Skin epidermis (tissue), 12 donors: ENCODE measurements at regions not wholly inside any gene's neighbourhood (a gene's known extent, or its start where the extent isn't known, plus 50 kb on each side); places are given as distances from the start of the nearest gene placed in this dataset.

ENCODE experiments used
- H3K27ac ChIP-seq, 21 experiments: fragments of 200-600 bp; sonication (generic) in 11 of 21; one replicate each; pipeline ENCODE4 v1.5.0; 2020; ENCODE audit warnings: mild to moderate bottlenecking in 3 of 21, inconsistent platforms in 2 of 21, moderate library complexity in 2 of 21
- H3K4me3 ChIP-seq, 7 experiments: fragments of 200-600 bp; sonication (generic) in 2 of 7; one replicate each; pipeline ENCODE4 v1.5.0; 2020; ENCODE audit warnings: inconsistent platforms in 2 of 7, mild to moderate bottlenecking in 2 of 7, moderate library complexity in 1 of 7

DNA sequence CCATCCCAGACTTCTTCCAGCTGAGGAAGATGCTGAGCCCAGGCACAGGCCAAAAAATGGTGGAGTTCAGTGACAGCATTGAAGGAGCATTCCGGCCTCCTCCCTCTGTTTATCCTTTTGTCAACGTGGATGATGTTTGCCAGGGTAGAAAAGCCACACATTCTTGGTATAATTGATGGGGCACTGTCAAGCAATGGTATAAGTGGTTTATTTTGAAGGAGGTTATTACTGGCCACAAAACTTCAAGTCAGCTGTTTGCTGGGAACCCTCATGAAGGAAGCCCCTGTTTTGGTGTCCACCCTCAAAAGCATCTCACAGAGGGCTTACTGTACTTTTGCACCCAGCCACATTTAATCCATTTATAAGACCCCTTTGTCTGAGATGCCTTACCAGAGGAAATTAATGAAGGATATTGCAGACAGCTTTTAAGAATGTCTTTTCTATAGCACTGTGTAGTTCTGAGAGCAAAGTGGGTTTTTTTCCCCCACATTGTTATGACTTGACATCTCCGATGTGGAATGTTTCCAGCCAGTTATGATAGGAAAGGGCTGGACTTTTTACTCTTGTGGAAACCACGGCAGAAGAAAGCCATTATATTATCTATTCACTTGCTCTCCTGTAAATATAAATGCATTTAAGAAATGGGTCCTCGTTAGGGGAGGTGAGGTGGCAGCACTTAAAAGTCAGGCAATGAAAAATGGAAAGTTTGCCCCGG, 95.5 kb upstream of the SPATA31D4 start:
- Histone ChIP-seq H3K27ac (peak overlapping the region in 1 of 21 experiments; percentile 64), H3K4me3 (no peak overlapping the region)

- Histone ChIP-seq H3K27ac (peak overlapping the region in 1 of 21 experiments; percentile 4), H3K4me3 (no peak overlapping the region)
Observed at GRCh38 chr9:81833563-81834345, 94.5 kb upstream of the SPATA31D4 start.

GRCh38 chr9:81841333-81841732, 86.9 kb upstream of the SPATA31D4 start:
- no peak overlapping the region for H3K4me3 ChIP-seq
- no peak overlapping the region for H3K27ac ChIP-seq

- Histone ChIP-seq H3K4me3 (no peak overlapping the region), H3K27ac (no peak overlapping the region)
Observed at GRCh38 chr9:81844131-81844567, 84.1 kb upstream of the SPATA31D4 start.

DNA sequence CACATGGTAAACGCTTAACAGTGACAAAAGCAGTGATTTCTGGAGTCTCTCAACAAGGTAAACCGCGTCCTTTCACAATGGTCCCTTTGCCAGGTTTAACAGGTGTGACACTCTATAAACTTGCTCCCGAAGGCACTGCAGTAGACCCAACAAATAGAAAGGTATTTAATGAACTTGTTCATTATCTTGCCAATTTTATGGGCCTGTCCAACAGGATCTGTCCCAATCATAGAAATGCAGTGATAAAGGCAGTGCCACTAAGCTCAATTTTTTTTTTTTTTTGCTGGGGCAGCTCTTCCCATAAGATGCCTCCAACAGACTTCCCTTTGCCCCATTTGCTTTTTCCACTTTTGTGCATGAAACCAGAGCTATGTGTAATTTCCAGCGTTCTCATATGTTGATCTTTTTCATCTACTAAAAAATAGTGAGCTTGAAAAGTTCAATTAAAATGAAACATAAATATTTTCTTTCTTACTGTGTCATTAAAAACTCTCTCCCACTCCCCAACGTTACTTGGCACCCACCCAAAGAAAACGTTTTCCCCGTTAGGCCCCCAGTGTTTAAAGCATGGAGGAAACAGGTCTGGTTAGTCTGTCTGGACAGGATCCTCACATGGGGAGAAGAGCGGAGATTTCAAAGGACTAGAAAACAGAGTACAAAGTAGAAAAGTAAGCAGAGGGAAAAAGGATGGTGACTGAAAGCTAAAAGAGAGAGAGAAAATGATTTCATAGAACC, 80.9 kb upstream of the SPATA31D4 start:
- H3K4me3 ChIP-seq = no peak overlapping the region
- H3K27ac ChIP-seq = no peak overlapping the region

DNA sequence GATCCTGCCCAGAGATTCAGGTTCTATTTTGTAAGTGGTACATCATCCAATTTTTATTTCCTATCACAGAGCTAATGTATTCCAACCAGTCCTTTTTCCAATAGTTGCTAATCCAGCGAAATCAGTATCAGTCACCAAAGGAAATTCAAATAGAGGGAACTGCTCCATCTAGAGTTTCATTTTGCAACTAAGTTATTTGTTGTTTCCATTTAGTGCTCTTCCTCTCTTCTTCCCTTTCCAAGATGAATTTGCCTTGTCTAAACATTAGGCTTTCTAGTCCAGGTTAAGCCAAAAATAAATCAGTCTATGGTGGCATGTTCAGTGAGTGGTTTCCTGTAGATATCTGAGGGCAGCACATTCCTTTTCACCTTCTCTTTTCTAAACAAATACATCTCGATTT, 79.8 kb upstream of the SPATA31D4 start:
- Histone ChIP-seq H3K27ac (no peak overlapping the region), H3K4me3 (no peak overlapping the region)

GRCh38 chr9:81849631-81850259, 78.5 kb upstream of the SPATA31D4 start:
- Histone ChIP-seq H3K27ac (no peak overlapping the region), H3K4me3 (no peak overlapping the region)

GRCh38 chr9:81850724-81851123, 77.5 kb upstream of the SPATA31D4 start:
- Histone ChIP-seq H3K4me3 (no peak overlapping the region), H3K27ac (no peak overlapping the region)

GRCh38 chr9:81851340-81851739, 76.9 kb upstream of the SPATA31D4 start:
- H3K27ac ChIP-seq = no peak overlapping the region
- no peak overlapping the region for H3K4me3 ChIP-seq

GRCh38 chr9:81852820-81853219, 75.4 kb upstream of the SPATA31D4 start:
- H3K27ac ChIP-seq = no peak overlapping the region
- H3K4me3 ChIP-seq = no peak overlapping the region

DNA sequence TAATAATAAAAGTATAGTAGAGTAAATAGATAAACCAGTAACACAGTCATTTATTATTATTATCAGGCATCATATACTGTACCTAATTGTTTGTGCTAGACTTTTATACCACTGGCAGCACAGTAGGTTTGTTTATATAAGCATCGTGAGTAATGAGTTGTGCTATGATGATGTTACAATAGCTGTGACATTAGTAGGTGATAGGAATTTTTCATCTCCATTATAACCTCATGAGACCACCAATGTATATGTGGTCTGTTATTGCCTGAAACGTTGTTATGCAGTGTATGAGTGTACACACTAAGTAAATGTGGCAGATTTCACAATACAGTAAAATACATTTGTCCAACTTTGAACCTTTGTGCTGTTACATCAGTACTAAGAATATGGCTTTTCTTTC, 72.7 kb upstream of the SPATA31D4 start:
- no peak overlapping the region for H3K4me3 ChIP-seq

DNA sequence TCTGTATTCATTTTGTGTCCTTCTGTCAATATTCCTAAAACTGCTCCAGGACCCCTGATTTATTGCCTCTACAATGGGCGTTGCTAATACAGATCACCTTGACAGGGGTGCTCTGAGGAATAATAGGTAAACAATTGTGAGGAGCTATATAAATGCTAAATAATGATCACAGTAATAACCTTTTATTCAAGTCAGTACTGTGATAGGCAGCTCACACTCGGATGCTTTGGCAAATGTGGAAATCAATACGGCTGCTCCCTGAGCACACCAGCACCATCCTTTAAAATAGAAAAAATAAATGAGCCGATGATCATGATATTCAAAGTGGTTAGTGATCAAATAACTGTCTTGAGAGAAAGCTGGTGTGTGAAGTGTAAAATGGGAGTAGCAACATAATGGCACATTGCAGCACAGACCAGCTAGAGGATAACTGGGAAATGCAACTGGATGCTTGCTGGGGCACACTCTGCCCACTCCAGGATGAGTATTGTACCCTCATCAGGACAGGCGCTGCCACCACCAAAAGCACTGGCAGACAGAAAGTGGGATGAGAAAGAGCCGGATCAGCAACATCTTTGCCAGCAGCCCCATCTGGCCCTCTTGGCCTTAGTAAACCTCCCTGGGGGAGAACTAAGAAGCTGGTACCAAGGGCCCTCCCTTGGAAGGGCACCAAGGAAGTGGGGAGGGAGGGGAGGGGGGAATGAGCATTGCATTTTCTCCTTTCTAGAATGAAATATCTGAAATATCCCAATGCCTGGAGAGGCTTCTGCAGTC, 69.4 kb upstream of the SPATA31D4 start:
- Histone ChIP-seq H3K27ac (no peak overlapping the region), H3K4me3 (no peak overlapping the region)

More for the DNA sequence above, 72.7 kb upstream of the SPATA31D4 start:
- no peak overlapping the region for H3K27ac ChIP-seq

- no peak overlapping the region for H3K4me3 ChIP-seq
- no peak overlapping the region for H3K27ac ChIP-seq
Observed at GRCh38 chr9:81860581-81860980, 67.6 kb upstream of the SPATA31D4 start.

DNA sequence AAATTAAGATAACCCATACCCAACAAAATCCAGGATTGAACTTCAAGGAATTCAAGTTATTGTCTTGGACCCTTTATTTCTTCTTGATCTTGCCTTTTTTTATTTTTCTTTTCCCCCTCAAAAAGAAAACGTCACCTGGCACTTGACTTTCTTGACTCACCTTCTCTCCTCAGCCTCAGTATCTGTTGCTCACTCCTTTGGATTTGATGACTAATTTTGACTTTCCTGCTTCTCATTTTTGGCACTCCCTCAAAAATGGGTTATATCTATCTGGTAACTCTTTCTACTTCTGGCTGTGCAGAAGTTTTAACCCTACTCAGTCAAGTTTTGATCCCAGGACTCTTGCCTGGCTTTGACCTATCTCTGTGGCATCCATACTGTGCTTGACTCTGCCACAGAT, 66.6 kb upstream of the SPATA31D4 start:
- Histone ChIP-seq H3K4me3 (no peak overlapping the region), H3K27ac (no peak overlapping the region)

DNA sequence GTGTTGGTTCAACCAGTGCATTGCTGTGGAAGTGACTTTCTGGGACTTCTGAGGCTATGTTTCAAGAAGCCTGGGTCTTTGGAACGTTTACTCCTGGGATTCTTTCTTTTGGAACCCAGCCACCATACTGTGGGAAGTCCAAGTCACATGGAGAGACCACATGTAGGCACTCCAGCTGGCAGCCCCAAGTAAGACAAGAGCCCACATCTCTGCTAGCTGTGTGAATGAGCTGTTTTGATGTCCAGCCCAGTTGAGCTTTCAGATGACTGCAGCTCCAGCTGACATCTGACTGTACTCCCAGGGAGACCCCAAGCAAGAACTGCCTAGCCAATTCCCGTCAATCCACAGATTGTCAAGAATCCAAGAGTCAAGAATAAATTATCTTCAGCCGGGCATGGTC, 60.1 kb upstream of the SPATA31D4 start:
- Histone ChIP-seq H3K4me3 (no peak overlapping the region), H3K27ac (no peak overlapping the region)

GRCh38 chr9:81871695-81872094, 56.5 kb upstream of the SPATA31D4 start:
- H3K4me3 ChIP-seq = no peak overlapping the region
- no peak overlapping the region for H3K27ac ChIP-seq

DNA sequence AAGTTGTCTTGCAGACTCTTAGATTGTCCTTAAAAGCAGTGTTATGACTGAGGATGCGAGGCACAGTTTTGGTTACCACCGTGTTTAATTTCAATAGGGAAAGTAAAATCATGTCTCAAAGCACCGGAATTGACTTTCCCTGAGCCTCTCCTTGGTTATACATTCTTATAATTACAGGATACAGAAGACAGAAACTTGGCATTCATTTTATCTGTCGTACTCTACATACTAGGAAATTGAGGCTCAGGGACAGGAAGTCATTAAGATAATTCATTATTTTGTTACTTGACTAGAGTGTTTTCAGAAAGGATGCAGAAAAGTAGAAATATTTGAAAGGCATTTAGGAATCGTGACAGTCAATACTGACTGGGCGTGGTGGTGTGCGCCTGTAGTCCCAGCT, 54.0 kb upstream of the SPATA31D4 start:
- H3K27ac ChIP-seq = peak overlapping the region in 4 of 21 experiments; percentile 9 to 48 (median 25)
- no peak overlapping the region for H3K4me3 ChIP-seq

GRCh38 chr9:81874931-81875330, 53.3 kb upstream of the SPATA31D4 start:
- peak overlapping the region in 2 of 21 experiments; percentile 37 to 48 for H3K27ac ChIP-seq
- no peak overlapping the region for H3K4me3 ChIP-seq

DNA sequence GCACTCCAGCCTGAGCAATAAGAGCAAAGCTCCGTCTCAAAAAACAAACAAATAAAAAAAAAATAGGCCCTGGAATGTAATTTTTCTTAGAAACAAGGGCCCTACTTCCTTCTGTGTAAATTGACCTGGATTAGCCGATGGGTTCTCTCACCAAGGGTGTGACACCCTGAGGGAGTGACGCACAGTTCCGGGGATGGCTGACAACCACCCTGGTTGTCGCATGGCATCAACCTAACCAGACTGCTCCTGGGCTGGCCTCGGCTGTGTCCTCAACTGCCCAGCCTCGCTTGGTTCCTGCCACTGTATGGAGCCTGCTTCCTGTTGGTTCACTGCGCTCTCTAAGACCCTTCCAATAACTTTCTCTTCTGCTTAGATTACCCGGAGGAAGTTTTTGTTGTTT, 51.2 kb upstream of the SPATA31D4 start:
- Histone ChIP-seq H3K4me3 (no peak overlapping the region), H3K27ac (no peak overlapping the region)
